Keratinocyte (primary cell): ENCODE measurements at regions not wholly inside any gene's neighbourhood (a gene's known extent, or its start where the extent isn't known, plus 50 kb on each side); places are given as distances from the start of the nearest gene placed in this dataset.
A peak's percentile ranks its signal among the peaks of the same experiment; 100 is the strongest.

Source experiments
- DNase-seq: peaks from one replicate; pipeline ENCODE4 v3.0.0-alpha.2; 2011; ENCODE audit warnings: low read depth, missing footprints, low spot score
- FAIRE-seq: peaks from 2 replicates; lab custom pipeline; 2011; peaks lifted over from hg19 to GRCh38; lab: Jason Lieb, UNC
- H2AFZ ChIP-seq: 2 replicates; pipeline ENCODE4 v1.6.0; 2012; ENCODE audit warnings: low read length, control low read depth, inconsistent platforms; ENCODE audit not compliant: control insufficient read depth
- H3K27ac ChIP-seq: 2 replicates; pipeline ENCODE4 v1.5.1; 2011; ENCODE audit warnings: low read length; ENCODE audit not compliant: control insufficient read depth, insufficient read depth
- H3K27me3 ChIP-seq: 3 replicates; pipeline ENCODE4 v1.6.0; 2011; ENCODE audit warnings: low read length; ENCODE audit not compliant: control insufficient read depth, insufficient read depth; ENCODE audit errors: extremely low read depth
- H3K36me3 ChIP-seq, 2 experiments: 2 replicates in 1 of 2; 3 replicates in 1 of 2; pipeline ENCODE4 v1.5.1; 2011; ENCODE audit warnings: low read length in 2 of 2, mild to moderate bottlenecking in 1 of 2; ENCODE audit not compliant: control insufficient read depth in 2 of 2, insufficient read depth in 2 of 2; ENCODE audit errors: extremely low read depth in 1 of 2
- H3K4me1 ChIP-seq: 3 replicates; pipeline ENCODE4 v1.5.1; 2011; ENCODE audit warnings: low read length; ENCODE audit not compliant: control insufficient read depth, insufficient read depth; ENCODE audit errors: extremely low read depth
- H3K4me2 ChIP-seq: 3 replicates; pipeline ENCODE4 v1.6.0; 2011; ENCODE audit warnings: low read depth, low read length; ENCODE audit not compliant: control insufficient read depth, insufficient read depth; ENCODE audit errors: extremely low read depth
- H3K4me3 ChIP-seq, 3 experiments: fragments of 200-600 bp in 1 of 3; sonication (generic) in 1 of 3; 2 replicates in 2 of 3; 3 replicates in 1 of 3; pipeline ENCODE4 v1.5.1; 2011 to 2016; ENCODE audit warnings: low read length in 3 of 3, mild to moderate bottlenecking in 3 of 3, control low read depth in 2 of 3, inconsistent platforms in 1 of 3, low read depth in 1 of 3, mixed read lengths in 1 of 3, mixed run types in 1 of 3, moderate library complexity in 1 of 3; ENCODE audit not compliant: control insufficient read depth in 2 of 3, insufficient read depth in 2 of 3; ENCODE audit errors: extremely low read depth in 1 of 3
- H3K79me2 ChIP-seq: 2 replicates; pipeline ENCODE4 v1.6.0; 2012; ENCODE audit warnings: low read length; ENCODE audit not compliant: control insufficient read depth, insufficient read depth
- H3K9ac ChIP-seq: 3 replicates; pipeline ENCODE4 v1.6.0; 2011; ENCODE audit warnings: low read length; ENCODE audit not compliant: control insufficient read depth, insufficient read depth; ENCODE audit errors: extremely low read depth
- H3K9me1 ChIP-seq: 3 replicates; pipeline ENCODE4 v1.6.0; 2011; ENCODE audit warnings: low read length; ENCODE audit not compliant: control insufficient read depth, insufficient read depth; ENCODE audit errors: extremely low read depth
- H3K9me3 ChIP-seq: 2 replicates; pipeline ENCODE4 v1.5.1; 2012; ENCODE audit warnings: low read depth, low read length; ENCODE audit not compliant: control insufficient read depth
- H4K20me1 ChIP-seq: 3 replicates; pipeline ENCODE4 v1.6.0; 2011; ENCODE audit warnings: low read length; ENCODE audit not compliant: control insufficient read depth, insufficient read depth; ENCODE audit errors: extremely low read depth
- CTCF ChIP-seq, 3 experiments: IDR thresholded peaks in 1 of 3; conservative IDR thresholded peaks in 1 of 3; optimal IDR thresholded peaks in 1 of 3; 2 replicates in 2 of 3; 3 replicates in 1 of 3; pipeline versions ENCODE3 to v1.5.1; 2011; ENCODE audit warnings: low read length in 3 of 3, mild to moderate bottlenecking in 3 of 3, moderate library complexity in 2 of 3, control low read depth in 1 of 3, inconsistent platforms in 1 of 3; ENCODE audit not compliant: insufficient read depth in 2 of 3; ENCODE audit errors: extremely low read depth in 1 of 3
- EZH2 ChIP-seq: IDR thresholded peaks from one replicate; pipeline ENCODE4 v1.6.1; 2012; ENCODE audit warnings: inconsistent platforms, mild to moderate bottlenecking, low read length, moderate library complexity
- dilution Hi-C: fragments of 300-500 bp; cut with MboI; formaldehyde crosslinking; loops from one replicate; pipeline ENCODE4 v1.7.0; 2020; ENCODE audit warnings: low sequenced_read_pairs; ENCODE audit not compliant: extremely low pct_ligation_motif_present

GRCh38 chr6:26170951-26171841 lies 84.0 kb downstream of the HFE start:
- DNase-seq: no peak
- Histone ChIP-seq H3K4me3 (peak overlapping the region; percentile 52 to 86 (median 80)), H3K9me3 (no peaks in the 10 kb centered on the region), H3K79me2 (no peaks in the 10 kb centered on the region), H3K4me1 (peaks cover 15% of the 10 kb centered on the region), H3K27me3 (no peaks in the 10 kb centered on the region), H3K4me2 (peak overlapping the region; percentile 93), H2AFZ (peak overlapping the region; percentile 85), H3K36me3 (no peaks in the 10 kb centered on the region), H4K20me1 (no peaks in the 10 kb centered on the region), H3K27ac (peak overlapping the region; percentile 73), H3K9ac (peak overlapping the region; percentile 74), H3K9me1 (no peaks in the 10 kb centered on the region)
- no peak for FAIRE-seq
- dilution Hi-C loops: no loop called here
- TF ChIP-seq CTCF (optimal IDR thresholded peaks at IDR 0.05 in 1 of 3, IDR thresholded peaks at IDR 0.05 in 1 of 3, conservative IDR thresholded peaks at IDR 0.05 in 1 of 3; ENCODE audit: extremely low read depth in 1 of 3, insufficient read depth in 2 of 3, low read length in 3 of 3) (no peak), EZH2 (no peak)

GRCh38 chr6:26172608-26172968 lies 85.4 kb downstream of the HFE start:
- H3K79me2 ChIP-seq: no peaks in the 10 kb centered on the region
- H3K4me1 ChIP-seq: peaks cover 15% of the 10 kb centered on the region
- peak overlapping the region; percentile 93 for H3K4me2 ChIP-seq
- DNase-seq (no peak), FAIRE-seq (no peak)
- dilution Hi-C loops: no loop called here
- no peak for TF ChIP-seq EZH2
- no peak for TF ChIP-seq CTCF (optimal IDR thresholded peaks at IDR 0.05 in 1 of 3, IDR thresholded peaks at IDR 0.05 in 1 of 3, conservative IDR thresholded peaks at IDR 0.05 in 1 of 3; ENCODE audit: extremely low read depth in 1 of 3, insufficient read depth in 2 of 3, low read length in 3 of 3)
- H4K20me1 ChIP-seq: no peaks in the 10 kb centered on the region
- H3K27me3 ChIP-seq: no peaks in the 10 kb centered on the region
- peak overlapping the region; percentile 52 to 86 (median 80) for H3K4me3 ChIP-seq
- H2AFZ ChIP-seq: peak overlapping the region; percentile 85
- H3K9ac ChIP-seq: peak overlapping the region; percentile 74
- no peaks in the 10 kb centered on the region for H3K9me1 ChIP-seq
- H3K9me3 ChIP-seq: no peaks in the 10 kb centered on the region
- no peaks in the 10 kb centered on the region for H3K36me3 ChIP-seq
- peak overlapping the region; percentile 73 for H3K27ac ChIP-seq
